Kidney (tissue), 13 donors: ENCODE measurements at regions not wholly inside any gene's neighbourhood (a gene's known extent, or its start where the extent isn't known, plus 50 kb on each side); places are given as distances from the start of the nearest gene placed in this dataset.

Experiments used
- DNase-seq, 5 donors: peaks; one replicate each; pipeline ENCODE4 v3.0.0-alpha.2; 2013 to 2020
- FAIRE-seq: peaks from 2 replicates; lab custom pipeline; 2012; peaks lifted over from hg19 to GRCh38; lab: Jason Lieb, UNC
- H3K27ac ChIP-seq, 2 donors: one replicate each; pipeline ENCODE4 v1.7.0; 2013; ENCODE audit warnings: low read depth in 2 of 2, low read length in 2 of 2, inconsistent platforms in 1 of 2
- H3K27me3 ChIP-seq: one replicate; pipeline ENCODE4 v1.7.1; 2013; ENCODE audit warnings: low read length, inconsistent platforms; ENCODE audit not compliant: control insufficient read depth, insufficient read depth
- H3K36me3 ChIP-seq, 3 donors: one replicate each; pipeline versions ENCODE4 v1.7.0 to v1.7.1; 2013; ENCODE audit warnings: low read length in 3 of 3, control low read depth in 1 of 3, inconsistent platforms in 1 of 3; ENCODE audit not compliant: insufficient read depth in 3 of 3, control insufficient read depth in 2 of 3
- H3K4me1 ChIP-seq, 3 donors: one replicate each; pipeline versions ENCODE4 v1.7.0 to v1.7.1; 2013; ENCODE audit warnings: low read length in 3 of 3, inconsistent platforms in 1 of 3, low read depth in 1 of 3; ENCODE audit not compliant: control insufficient read depth in 2 of 3, insufficient read depth in 2 of 3
- H3K4me3 ChIP-seq, 3 donors: one replicate each; pipeline versions ENCODE4 v1.7.0 to v1.8.1; 2013; ENCODE audit warnings: low read length in 3 of 3, control low read depth in 1 of 3, inconsistent platforms in 1 of 3
- H3K9ac ChIP-seq, 3 donors: one replicate each; pipeline versions ENCODE4 v1.7.0 to v1.7.1; 2013; ENCODE audit warnings: low read length in 3 of 3, control low read depth in 1 of 3, inconsistent platforms in 1 of 3
- H3K9me3 ChIP-seq, 3 donors: one replicate each; pipeline versions ENCODE4 v1.7.0 to v1.7.1; 2013; ENCODE audit warnings: low read length in 3 of 3, control low read depth in 1 of 3, inconsistent platforms in 1 of 3; ENCODE audit not compliant: control insufficient read depth in 2 of 3, insufficient read depth in 1 of 3
- intact Hi-C: fragments of 100-400 bp; cut with DNase I; formaldehyde crosslinking; loops from one replicate; pipeline ENCODE4 v1.11.1; 2022
- TF ChIP-seq, protein P1 (sequence below): IDR thresholded peaks from 3 replicates; pipeline ENCODE4 v1.5.1; 2012; ENCODE audit warnings: mild to moderate bottlenecking, moderate library complexity, borderline replicate concordance; ENCODE audit not compliant: insufficient read depth; ENCODE audit errors: extremely low read depth
- donor health status: control.
- donor health status: control.
- donor health status: control.
- donor health status: control.
- donor health status: control.
- donor health status: DM: yes; HTN: yes; CAD: no.
- donor health status: Normal renal cell carcinoma (clear cell type).

DNA sequence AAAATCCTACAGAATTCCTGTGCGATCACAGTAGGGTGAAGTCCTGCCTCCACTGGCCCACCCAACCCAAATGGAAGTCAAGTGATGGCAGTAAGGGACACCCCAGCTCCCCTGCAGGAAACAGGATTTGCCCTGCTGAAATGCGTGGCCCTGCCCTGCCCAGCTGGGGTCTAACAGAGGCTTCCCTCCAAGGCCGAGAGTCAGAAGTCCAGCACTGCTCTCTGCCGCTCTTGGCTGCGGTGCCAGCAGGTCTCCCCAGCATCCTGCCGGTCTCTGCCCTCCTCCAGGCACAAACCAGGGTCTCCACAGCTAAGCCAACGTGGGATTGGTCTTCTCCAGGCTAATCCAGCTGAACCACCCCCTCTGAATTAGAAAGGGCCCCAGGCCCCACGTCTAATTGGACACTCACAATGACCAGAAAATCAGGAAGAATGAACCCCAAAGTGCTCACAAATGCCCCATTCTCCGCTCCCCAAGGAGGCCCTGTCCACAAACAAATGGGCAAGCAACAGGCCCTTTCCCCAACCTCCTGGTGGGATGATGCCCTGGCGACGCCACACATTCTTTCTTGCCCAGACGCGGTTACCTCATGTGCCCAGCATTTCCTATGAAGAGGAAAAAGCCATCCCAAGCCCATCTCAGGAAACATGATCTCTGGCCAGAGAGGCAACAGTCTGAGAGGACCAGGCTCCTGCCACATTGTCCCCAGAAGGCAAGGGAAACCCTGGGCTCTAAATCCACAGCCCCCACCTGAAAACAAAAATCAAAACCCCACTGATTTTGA, 117.2 kb downstream of the BANF2 start:
- Histone ChIP-seq H3K4me3 (no peak overlapping the region), H3K27me3 (no peaks in the 10 kb centered on the region), H3K9ac (no peak overlapping the region), H3K4me1 (peaks cover 0 to 2% (median 0%) of the 10 kb centered on the region in 3 donors), H3K36me3 (no peaks in the 10 kb centered on the region), H3K27ac (no peak overlapping the region), H3K9me3 (no peaks in the 10 kb centered on the region)
- intact Hi-C loops: no loop called here
- TF ChIP-seq, protein P1, sequence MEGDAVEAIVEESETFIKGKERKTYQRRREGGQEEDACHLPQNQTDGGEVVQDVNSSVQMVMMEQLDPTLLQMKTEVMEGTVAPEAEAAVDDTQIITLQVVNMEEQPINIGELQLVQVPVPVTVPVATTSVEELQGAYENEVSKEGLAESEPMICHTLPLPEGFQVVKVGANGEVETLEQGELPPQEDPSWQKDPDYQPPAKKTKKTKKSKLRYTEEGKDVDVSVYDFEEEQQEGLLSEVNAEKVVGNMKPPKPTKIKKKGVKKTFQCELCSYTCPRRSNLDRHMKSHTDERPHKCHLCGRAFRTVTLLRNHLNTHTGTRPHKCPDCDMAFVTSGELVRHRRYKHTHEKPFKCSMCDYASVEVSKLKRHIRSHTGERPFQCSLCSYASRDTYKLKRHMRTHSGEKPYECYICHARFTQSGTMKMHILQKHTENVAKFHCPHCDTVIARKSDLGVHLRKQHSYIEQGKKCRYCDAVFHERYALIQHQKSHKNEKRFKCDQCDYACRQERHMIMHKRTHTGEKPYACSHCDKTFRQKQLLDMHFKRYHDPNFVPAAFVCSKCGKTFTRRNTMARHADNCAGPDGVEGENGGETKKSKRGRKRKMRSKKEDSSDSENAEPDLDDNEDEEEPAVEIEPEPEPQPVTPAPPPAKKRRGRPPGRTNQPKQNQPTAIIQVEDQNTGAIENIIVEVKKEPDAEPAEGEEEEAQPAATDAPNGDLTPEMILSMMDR: no peak
- no peak for DNase-seq
- FAIRE-seq: no peak

DNA sequence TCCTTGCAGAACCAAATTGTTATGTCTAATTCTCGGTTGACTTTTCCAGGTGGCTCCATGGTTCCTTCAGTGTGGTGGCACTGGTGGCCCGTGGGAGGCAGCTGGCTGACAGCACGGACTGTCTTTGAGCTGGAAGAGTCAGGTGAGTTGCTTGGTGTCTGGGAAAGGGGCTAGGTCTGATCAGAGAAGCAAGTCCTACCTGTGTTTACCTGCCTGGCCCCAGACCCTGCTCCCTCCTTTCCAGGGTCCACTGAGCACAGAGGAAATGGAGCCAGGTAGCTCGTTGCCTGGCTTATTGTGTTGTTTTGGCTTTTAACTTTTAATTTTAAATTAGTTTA, 111.8 kb downstream of the BANF2 start:
- TF ChIP-seq, protein P1: no peak
- H3K27me3 ChIP-seq: no peaks in the 10 kb centered on the region
- no peak overlapping the region for H3K4me3 ChIP-seq
- no peak overlapping the region for H3K27ac ChIP-seq
- peaks cover 2 to 16% (median 6%) of the 10 kb centered on the region in 3 donors for H3K4me1 ChIP-seq
- no peak for FAIRE-seq
- intact Hi-C loops: no loop called here
- no peak overlapping the region for H3K9ac ChIP-seq
- no peaks in the 10 kb centered on the region for H3K36me3 ChIP-seq
- no peak for DNase-seq
- H3K9me3 ChIP-seq: no peaks in the 10 kb centered on the region

GRCh38 chr20:17810847-17811627, 111.3 kb downstream of the BANF2 start:
- Histone ChIP-seq H3K4me1 (peaks cover 6 to 16% (median 7%) of the 10 kb centered on the region in 3 donors), H3K27me3 (no peaks in the 10 kb centered on the region), H3K27ac (no peak overlapping the region), H3K9ac (no peak overlapping the region), H3K4me3 (no peak overlapping the region), H3K9me3 (no peaks in the 10 kb centered on the region), H3K36me3 (no peaks in the 10 kb centered on the region)
- TF ChIP-seq, protein P1: no peak
- FAIRE-seq (no peak), DNase-seq (peak in 1 of 5 donors; percentile 24)
- intact Hi-C loops: no loop called here
